Pancreas (tissue), 10 donors: ENCODE measurements at regions not wholly inside any gene's neighbourhood (a gene's known extent, or its start where the extent isn't known, plus 50 kb on each side); places are given as distances from the start of the nearest gene placed in this dataset.

ENCODE experiments used
- ATAC-seq, 4 donors: fragments of 200-7000 bp; cut with Tn5 transposase; one replicate each; pipeline versions ENCODE4 v1.8.0 to v1.9.1; 2020; ENCODE audit warnings: mild to moderate bottlenecking in 4 of 4, moderate library complexity in 4 of 4
- DNase-seq, 6 donors: peaks; one replicate each; pipeline ENCODE4 v3.0.0-alpha.2; 2020
- FAIRE-seq: peaks from 2 replicates; lab custom pipeline; 2012; peaks lifted over from hg19 to GRCh38; lab: Jason Lieb, UNC
- H3K27ac ChIP-seq, 4 donors: fragments of 200-600 bp; sonication (generic); 1 replicate in 3 of 4; 2 replicates in 1 of 4; pipeline versions ENCODE4 v1.5.0 to v1.8.0; 2020
- H3K27me3 ChIP-seq, 4 donors: fragments of 200-600 bp; one replicate each; pipeline ENCODE4 v1.8.0; 2021
- H3K36me3 ChIP-seq, 3 donors: fragments of 200-600 bp; sonication (generic) in 1 of 3; one replicate each; pipeline versions ENCODE4 v1.5.0 to v1.8.0; 2020 to 2021
- H3K4me1 ChIP-seq, 3 donors: fragments of 200-600 bp; one replicate each; pipeline ENCODE4 v1.8.0; 2021
- H3K4me3 ChIP-seq, 4 donors: fragments of 200-600 bp; sonication (generic) in 2 of 4; one replicate each; pipeline versions ENCODE4 v1.5.0 to v1.8.0; 2020 to 2021
- H3K9me3 ChIP-seq, 4 donors: fragments of 200-600 bp; one replicate each; pipeline ENCODE4 v1.8.0; 2021
- CTCF ChIP-seq, 4 donors: fragments of 200-600 bp; sonication (generic) in 3 of 4; IDR thresholded peaks; one replicate each; pipeline versions ENCODE4 v1.5.0 to v1.8.0; 2021; ENCODE audit warnings: antibody characterized with exemption in 4 of 4
- WGBS, 2 donors: extraction: QIAGEN DNeasy Blood & Tissue Kit; methylation state at CpG; one replicate each; pipeline ENCODE4 v1.1.7; 2013; 5-methylcytosine and 5-hydroxymethylcytosine counted together
- intact Hi-C, 3 donors: fragments of 100-400 bp; cut with DNase I; formaldehyde crosslinking; loops; one replicate each; pipeline versions ENCODE4 v1.11.1 to v1.14.2; 2022
- donor health status: healthy with polysubstance abuse.
- donor health status: DM: no; HTN: no; CAD: no; lungs with moderate emphysema.
- donor health status: DM: no; HTN: no; CAD: no.
- donor health status: control.
- donor health status: control.
- donor health status: Bipolar disorder and iron deficiency.
- donor health status: DM: yes; HTN: yes; CAD: no.
- donor health status: DM: no; HTN: no; CAD: no.
- donor health status: DM: no; HTN: no; CAD: no.
- donor health status: DM: yes; HTN: yes; CAD: no.

GRCh38 chr2:47636176-47636575 lies 65.4 kb upstream of the KCNK12 start:
- no peak for FAIRE-seq
- no peak for ATAC-seq
- H3K27me3 ChIP-seq: no peaks in the 10 kb centered on the region
- H3K9me3 ChIP-seq: no peaks in the 10 kb centered on the region
- H3K27ac ChIP-seq: no peak overlapping the region
- H3K36me3 ChIP-seq: no peaks in the 10 kb centered on the region
- intact Hi-C loops: no loop called here
- no peak overlapping the region for H3K4me3 ChIP-seq
- no peak for DNase-seq
- WGBS, 2 donors: 80 to 86% methylated on average over 4 of the region's 4 CpGs
- TF ChIP-seq CTCF (IDR thresholded peaks at IDR 0.05): no peak
- H3K4me1 ChIP-seq: no peaks in the 10 kb centered on the region

GRCh38 chr2:47632754-47633153 lies 62.0 kb upstream of the KCNK12 start:
- Histone ChIP-seq H3K27me3 (no peaks in the 10 kb centered on the region), H3K4me3 (no peak overlapping the region), H3K36me3 (no peaks in the 10 kb centered on the region), H3K27ac (no peak overlapping the region), H3K4me1 (no peaks in the 10 kb centered on the region), H3K9me3 (no peaks in the 10 kb centered on the region)
- DNase-seq: no peak
- FAIRE-seq: no peak
- no peak for ATAC-seq
- intact Hi-C loops: no loop called here
- 51 to 70% methylated on average over 3 of the region's 3 CpGs for WGBS, 2 donors
- TF ChIP-seq CTCF (IDR thresholded peaks at IDR 0.05): no peak

GRCh38 chr2:47631792-47632398 lies 61.1 kb upstream of the KCNK12 start:
- FAIRE-seq: no peak
- WGBS, 2 donors: 82 to 92% methylated on average over 12 of the region's 12 CpGs

GRCh38 chr2:47631306-47631705 lies 60.5 kb upstream of the KCNK12 start:
- H3K27ac ChIP-seq: no peak overlapping the region
- no peak for DNase-seq
- ATAC-seq: no peak
- no peaks in the 10 kb centered on the region for H3K27me3 ChIP-seq
- no peaks in the 10 kb centered on the region for H3K36me3 ChIP-seq
- TF ChIP-seq CTCF (IDR thresholded peaks at IDR 0.05): no peak
- intact Hi-C loops: no loop called here
- WGBS, 2 donors: 90% methylated on average over 6 of the region's 6 CpGs
- H3K4me3 ChIP-seq: no peak overlapping the region
- no peaks in the 10 kb centered on the region for H3K9me3 ChIP-seq
- no peaks in the 10 kb centered on the region for H3K4me1 ChIP-seq
- no peak for FAIRE-seq

More at GRCh38 chr2:47631792-47632398, 61.1 kb upstream of the KCNK12 start:
- Histone ChIP-seq H3K4me1 (no peaks in the 10 kb centered on the region), H3K27me3 (no peaks in the 10 kb centered on the region), H3K9me3 (no peaks in the 10 kb centered on the region), H3K36me3 (no peaks in the 10 kb centered on the region), H3K4me3 (no peak overlapping the region), H3K27ac (no peak overlapping the region)
- TF ChIP-seq CTCF (IDR thresholded peaks at IDR 0.05): no peak
- peak in 2 of 4 donors; percentile 44 to 55 for ATAC-seq
- DNase-seq: no peak
- intact Hi-C loops: no loop called here
